Endothelial cell of umbilical vein (primary cell): ENCODE measurements at regions not wholly inside any gene's neighbourhood (a gene's known extent, or its start where the extent isn't known, plus 50 kb on each side); places are given as distances from the start of the nearest gene placed in this dataset.
"Not testable (repeated sequence)": the region's sequence is repeated elsewhere in the genome, so short reads cannot be mapped to it uniquely, and the experiment has no call there.

Source experiments
- BruUV-seq: library from RNA; stranded (reverse); fragments of 400-500 nt; replicated peaks from 2 replicates; lab custom pipeline; 2021; lab: Mats Ljungman, UMichigan
- CTCF ChIA-PET: fragments of 300-600, 350-600 bp; sonication (Branson Sonifier 250); formaldehyde crosslinking; loops from one replicate; lab custom pipeline; 2021; ENCODE audit warnings: antibody characterized with exemption, inconsistent platforms; lab: Charles Lee
- POLR2A ChIA-PET: fragments of 300-600, 350-600 bp; sonication (Branson Sonifier 250); formaldehyde crosslinking; loops from one replicate; lab custom pipeline; 2021; ENCODE audit warnings: antibody characterized with exemption, inconsistent platforms; lab: Charles Lee
- DNase-seq: peaks from one replicate; pipeline ENCODE4 v3.0.0-alpha.2; 2011; ENCODE audit warnings: low read depth, low spot score
- FAIRE-seq: peaks from 2 replicates; lab custom pipeline; 2011; peaks lifted over from hg19 to GRCh38; lab: Jason Lieb, UNC
- H2AFZ ChIP-seq: 2 replicates; pipeline ENCODE4 v1.6.0; 2012; ENCODE audit warnings: low read depth, low read length, control low read depth, inconsistent platforms
- H3K27ac ChIP-seq: 2 replicates; pipeline ENCODE4 v1.5.1; 2011; ENCODE audit warnings: low read depth, mild to moderate bottlenecking, control low read depth, low read length, moderate library complexity; ENCODE audit not compliant: insufficient read depth
- H3K27me3 ChIP-seq, 2 experiments: 2 replicates each; pipeline versions ENCODE4 v1.6.0 to v1.6.1; 2011; ENCODE audit warnings: low read length in 2 of 2, mixed read lengths in 1 of 2; ENCODE audit not compliant: control insufficient read depth in 2 of 2, insufficient read depth in 2 of 2
- H3K36me3 ChIP-seq, 2 experiments: 2 replicates in 1 of 2; 3 replicates in 1 of 2; pipeline ENCODE4 v1.5.1; 2011; ENCODE audit warnings: low read length in 2 of 2, mild to moderate bottlenecking in 1 of 2, moderate library complexity in 1 of 2; ENCODE audit not compliant: control insufficient read depth in 2 of 2, insufficient read depth in 2 of 2; ENCODE audit errors: extremely low read depth in 1 of 2
- H3K4me1 ChIP-seq: 3 replicates; pipeline ENCODE4 v1.5.1; 2011; ENCODE audit warnings: mild to moderate bottlenecking, low read length; ENCODE audit not compliant: control insufficient read depth, insufficient read depth; ENCODE audit errors: extremely low read depth
- H3K4me2 ChIP-seq: 2 replicates; pipeline ENCODE4 v1.6.1; 2011; ENCODE audit warnings: low read length, control low read depth, mixed read lengths; ENCODE audit not compliant: insufficient read depth
- H3K4me3 ChIP-seq, 3 experiments: fragments of 200-600 bp in 1 of 3; sonication (generic), shearing (Covaris generic) in 1 of 3; replicated peaks in 1 of 3; 2 replicates each; pipeline ENCODE4 v1.5.1; 2011 to 2016; ENCODE audit warnings: control low read depth in 3 of 3, low read length in 3 of 3, mild to moderate bottlenecking in 2 of 3, inconsistent platforms in 1 of 3, low read depth in 1 of 3, moderate library complexity in 1 of 3; ENCODE audit not compliant: insufficient read depth in 1 of 3
- H3K79me2 ChIP-seq: 2 replicates; pipeline ENCODE4 v1.6.0; 2012; ENCODE audit warnings: low read length, inconsistent platforms; ENCODE audit not compliant: control insufficient read depth, insufficient read depth
- H3K9ac ChIP-seq: replicated peaks from 2 replicates; pipeline ENCODE3; 2011; ENCODE audit warnings: low read length, control low read depth; ENCODE audit not compliant: insufficient read depth; ENCODE audit errors: extremely low read depth
- H3K9me1 ChIP-seq: replicated peaks from 3 replicates; pipeline ENCODE4 v1.6.0; 2011; ENCODE audit warnings: mild to moderate bottlenecking, low read length; ENCODE audit not compliant: control insufficient read depth, insufficient read depth; ENCODE audit errors: extremely low read depth
- H3K9me3 ChIP-seq: replicated peaks from 2 replicates; pipeline ENCODE4 v1.5.1; 2012; ENCODE audit warnings: low read length, inconsistent platforms; ENCODE audit not compliant: control insufficient read depth, insufficient read depth
- H4K20me1 ChIP-seq: replicated peaks from 2 replicates; pipeline ENCODE3; 2011; ENCODE audit warnings: mild to moderate bottlenecking, low read length; ENCODE audit not compliant: control insufficient read depth, insufficient read depth; ENCODE audit errors: extremely low read depth
- EZH2 ChIP-seq: IDR thresholded peaks from 2 replicates; pipeline ENCODE4 v1.6.1; 2012; ENCODE audit warnings: borderline replicate concordance, low read depth, mild to moderate bottlenecking, moderate library complexity, low read length, inconsistent platforms; ENCODE audit not compliant: severe bottlenecking
- FOS ChIP-seq: IDR thresholded peaks from 2 replicates; pipeline ENCODE4 v1.6.1; 2011; ENCODE audit warnings: mild to moderate bottlenecking, low read length, moderate library complexity, borderline replicate concordance; ENCODE audit not compliant: insufficient read depth
- GATA2 ChIP-seq: IDR thresholded peaks from 2 replicates; pipeline ENCODE4 v1.7.0; 2011; ENCODE audit warnings: low read depth, mild to moderate bottlenecking, moderate library complexity, mixed read lengths, low read length; ENCODE audit not compliant: insufficient read length, insufficient read depth
- POLR2A ChIP-seq: IDR thresholded peaks from 2 replicates; pipeline ENCODE4 v1.6.1; 2012; ENCODE audit warnings: low read depth, mild to moderate bottlenecking, control low read depth, low read length
- POLR2AphosphoS5 ChIP-seq: IDR thresholded peaks from 2 replicates; pipeline ENCODE4 v1.6.1; 2012; ENCODE audit warnings: low read depth, mild to moderate bottlenecking, control low read depth, low read length, moderate library complexity; ENCODE audit not compliant: insufficient read depth
- dilution Hi-C: fragments of 300-500 bp; cut with MboI; formaldehyde crosslinking; loops from one replicate; pipeline ENCODE4 v1.15.0; 2019; ENCODE audit warnings: low sequenced_read_pairs; ENCODE audit not compliant: extremely low pct_ligation_motif_present
- intact Hi-C: fragments of 100-400 bp; cut with micrococcal nuclease; formaldehyde crosslinking; loops from one replicate; pipeline ENCODE4 v1.10.0; 2022
- TF ChIP-seq, protein P1 (sequence below), 2 donors: IDR thresholded peaks; 1 replicate in 1 of 2; 2 replicates in 1 of 2; pipeline ENCODE4 v1.5.1; 2011; ENCODE audit warnings: low read length in 2 of 2, mild to moderate bottlenecking in 2 of 2, moderate library complexity in 2 of 2, control low read depth in 1 of 2, inconsistent platforms in 1 of 2, low read depth in 1 of 2; ENCODE audit not compliant: insufficient read depth in 1 of 2; ENCODE audit errors: extremely low read depth in 1 of 2

- peaks cover 8% of the 10 kb centered on the region for H3K9me3 ChIP-seq
- H2AFZ ChIP-seq = no peak overlapping the region
- DNase-seq (no peak), FAIRE-seq (no peak)
- TF ChIP-seq FOS = no peak
- TF ChIP-seq GATA2 = no peak
- no peak for TF ChIP-seq EZH2
- TF ChIP-seq, protein P1, sequence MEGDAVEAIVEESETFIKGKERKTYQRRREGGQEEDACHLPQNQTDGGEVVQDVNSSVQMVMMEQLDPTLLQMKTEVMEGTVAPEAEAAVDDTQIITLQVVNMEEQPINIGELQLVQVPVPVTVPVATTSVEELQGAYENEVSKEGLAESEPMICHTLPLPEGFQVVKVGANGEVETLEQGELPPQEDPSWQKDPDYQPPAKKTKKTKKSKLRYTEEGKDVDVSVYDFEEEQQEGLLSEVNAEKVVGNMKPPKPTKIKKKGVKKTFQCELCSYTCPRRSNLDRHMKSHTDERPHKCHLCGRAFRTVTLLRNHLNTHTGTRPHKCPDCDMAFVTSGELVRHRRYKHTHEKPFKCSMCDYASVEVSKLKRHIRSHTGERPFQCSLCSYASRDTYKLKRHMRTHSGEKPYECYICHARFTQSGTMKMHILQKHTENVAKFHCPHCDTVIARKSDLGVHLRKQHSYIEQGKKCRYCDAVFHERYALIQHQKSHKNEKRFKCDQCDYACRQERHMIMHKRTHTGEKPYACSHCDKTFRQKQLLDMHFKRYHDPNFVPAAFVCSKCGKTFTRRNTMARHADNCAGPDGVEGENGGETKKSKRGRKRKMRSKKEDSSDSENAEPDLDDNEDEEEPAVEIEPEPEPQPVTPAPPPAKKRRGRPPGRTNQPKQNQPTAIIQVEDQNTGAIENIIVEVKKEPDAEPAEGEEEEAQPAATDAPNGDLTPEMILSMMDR (IDR thresholded peaks at IDR 0.05; ENCODE audit: extremely low read depth in 1 of 2, insufficient read depth in 1 of 2, low read depth in 1 of 2, low read length in 2 of 2) = no peak
- no peak for TF ChIP-seq POLR2AphosphoS5
- TF ChIP-seq POLR2A = no peak
- no peaks in the 10 kb centered on the region for H3K9me1 ChIP-seq
- CTCF ChIA-PET = no interaction called here
- intact Hi-C loops (no loop called here), dilution Hi-C loops (no loop called here)
- no peaks in the 10 kb centered on the region for H4K20me1 ChIP-seq
- H3K36me3 ChIP-seq = no peaks in the 10 kb centered on the region
- H3K27ac ChIP-seq = no peak overlapping the region
- H3K4me2 ChIP-seq = no peak overlapping the region
- H3K9ac ChIP-seq = no peak overlapping the region
- no peaks in the 10 kb centered on the region for H3K4me1 ChIP-seq
- BruUV-seq = no TSS peak
- POLR2A ChIA-PET = no interaction called here
- H3K4me3 ChIP-seq = no peak overlapping the region
- no peaks in the 10 kb centered on the region for H3K79me2 ChIP-seq
- H3K27me3 ChIP-seq = no peaks in the 10 kb centered on the region
Measured at GRCh38 chr7:68893411-68893810, 704.9 kb upstream of the AUTS2 start.

GRCh38 chr7:68899156-68899555, 699.1 kb upstream of the AUTS2 start:
- H3K27me3 ChIP-seq, CTCF ChIA-PET, H3K9me3 ChIP-seq, H3K4me2 ChIP-seq, H3K4me3 ChIP-seq, H3K9ac ChIP-seq, FAIRE-seq, H2AFZ ChIP-seq, H3K9me1 ChIP-seq, H3K4me1 ChIP-seq, intact Hi-C loops, DNase-seq, POLR2A ChIA-PET, BruUV-seq, dilution Hi-C loops, H3K27ac ChIP-seq, H4K20me1 ChIP-seq, H3K79me2 ChIP-seq, H3K36me3 ChIP-seq: not testable (repeated sequence)
